ENCODE measurements at regions not wholly inside any gene's neighbourhood (a gene's known extent, or its start where the extent isn't known, plus 50 kb on each side); places are given as distances from the start of the nearest gene placed in this dataset.

- Histone ChIP-seq H3K4me1 (ENCODE audit: control insufficient read depth in 5 of 5, insufficient read depth in 5 of 5, low read length in 5 of 5) (no peaks in the 10 kb centered on the region), H3K9me3 (ENCODE audit: control insufficient read depth in 4 of 4, insufficient read depth in 3 of 4, low read length in 3 of 4) (peaks cover 0 to 2% (median 0%) of the 10 kb centered on the region in 4 donors), H3K27ac (ENCODE audit: low read depth in 1 of 2, low read length in 1 of 2) (no peak overlapping the region), H3K36me3 (ENCODE audit: control insufficient read depth in 4 of 4, insufficient read depth in 4 of 4, low read length in 4 of 4) (no peaks in the 10 kb centered on the region), H3K27me3 (ENCODE audit: control insufficient read depth in 3 of 3, insufficient read depth in 3 of 3, low read length in 2 of 3) (no peaks in the 10 kb centered on the region), H3K4me3 (no peak overlapping the region), H3K9ac (ENCODE audit: insufficient read depth in 1 of 2, low read length in 2 of 2) (no peak overlapping the region)
- no peak for DNase-seq
- 91 to 94% methylated on average over 1 of the region's 1 CpG for WGBS, 2 donors
- TF ChIP-seq CTCF (IDR thresholded peaks at IDR 0.05; ENCODE audit: control extremely low read depth, extremely low read depth) = no peak
- ATAC-seq (ENCODE audit: insufficient read depth, low FRiP score) = no peak
Measured at GRCh38 chr5:91224456-91224855, 158.7 kb downstream of the ARRDC3 start.

GRCh38 chr5:91223886-91224285, 159.2 kb downstream of the ARRDC3 start:
- TF ChIP-seq CTCF (IDR thresholded peaks at IDR 0.05; ENCODE audit: control extremely low read depth, extremely low read depth) = no peak
- Histone ChIP-seq H3K36me3 (ENCODE audit: control insufficient read depth in 4 of 4, insufficient read depth in 4 of 4, low read length in 4 of 4) (no peaks in the 10 kb centered on the region), H3K4me3 (no peak overlapping the region), H3K4me1 (ENCODE audit: control insufficient read depth in 5 of 5, insufficient read depth in 5 of 5, low read length in 5 of 5) (no peaks in the 10 kb centered on the region), H3K27ac (ENCODE audit: low read depth in 1 of 2, low read length in 1 of 2) (no peak overlapping the region), H3K27me3 (ENCODE audit: control insufficient read depth in 3 of 3, insufficient read depth in 3 of 3, low read length in 2 of 3) (no peaks in the 10 kb centered on the region), H3K9ac (ENCODE audit: insufficient read depth in 1 of 2, low read length in 2 of 2) (no peak overlapping the region), H3K9me3 (ENCODE audit: control insufficient read depth in 4 of 4, insufficient read depth in 3 of 4, low read length in 3 of 4) (peaks cover 0 to under 1% (median 0%) of the 10 kb centered on the region in 4 donors)
- 80 to 90% methylated on average over 1 of the region's 1 CpG for WGBS, 2 donors
- no peak for DNase-seq
- no peak for ATAC-seq (ENCODE audit: insufficient read depth, low FRiP score)

GRCh38 chr5:91222482-91222881, 160.6 kb downstream of the ARRDC3 start:
- no peak overlapping the region for H3K27ac ChIP-seq (ENCODE audit: low read depth in 1 of 2, low read length in 1 of 2)
- no peak overlapping the region for H3K9ac ChIP-seq (ENCODE audit: insufficient read depth in 1 of 2, low read length in 2 of 2)
- H3K36me3 ChIP-seq (ENCODE audit: control insufficient read depth in 4 of 4, insufficient read depth in 4 of 4, low read length in 4 of 4) = no peaks in the 10 kb centered on the region
- DNase-seq (no peak), ATAC-seq (ENCODE audit: insufficient read depth, low FRiP score) (no peak)
- H3K4me1 ChIP-seq (ENCODE audit: control insufficient read depth in 5 of 5, insufficient read depth in 5 of 5, low read length in 5 of 5) = no peaks in the 10 kb centered on the region
- no peak for TF ChIP-seq CTCF (IDR thresholded peaks at IDR 0.05; ENCODE audit: control extremely low read depth, extremely low read depth)
- H3K4me3 ChIP-seq = no peak overlapping the region
- no peaks in the 10 kb centered on the region for H3K27me3 ChIP-seq (ENCODE audit: control insufficient read depth in 3 of 3, insufficient read depth in 3 of 3, low read length in 2 of 3)
- no peaks in the 10 kb centered on the region for H3K9me3 ChIP-seq (ENCODE audit: control insufficient read depth in 4 of 4, insufficient read depth in 3 of 4, low read length in 3 of 4)
- WGBS, 2 donors = 92 to 96% methylated on average over 5 of the region's 5 CpGs

GRCh38 chr5:91221917-91222316, 161.2 kb downstream of the ARRDC3 start:
- no peaks in the 10 kb centered on the region for H3K27me3 ChIP-seq (ENCODE audit: control insufficient read depth in 3 of 3, insufficient read depth in 3 of 3, low read length in 2 of 3)
- no peak overlapping the region for H3K27ac ChIP-seq (ENCODE audit: low read depth in 1 of 2, low read length in 1 of 2)
- ATAC-seq (ENCODE audit: insufficient read depth, low FRiP score) (no peak), DNase-seq (no peak)
- 97 to 100% methylated on average over 1 of the region's 1 CpG for WGBS, 2 donors
- no peaks in the 10 kb centered on the region for H3K9me3 ChIP-seq (ENCODE audit: control insufficient read depth in 4 of 4, insufficient read depth in 3 of 4, low read length in 3 of 4)
- no peak for TF ChIP-seq CTCF (IDR thresholded peaks at IDR 0.05; ENCODE audit: control extremely low read depth, extremely low read depth)
- H3K4me1 ChIP-seq (ENCODE audit: control insufficient read depth in 5 of 5, insufficient read depth in 5 of 5, low read length in 5 of 5) = no peaks in the 10 kb centered on the region
- H3K36me3 ChIP-seq (ENCODE audit: control insufficient read depth in 4 of 4, insufficient read depth in 4 of 4, low read length in 4 of 4) = no peaks in the 10 kb centered on the region
- no peak overlapping the region for H3K9ac ChIP-seq (ENCODE audit: insufficient read depth in 1 of 2, low read length in 2 of 2)
- H3K4me3 ChIP-seq = no peak overlapping the region
